IPS DF 6.9 (cell line): ENCODE measurements at regions not wholly inside any gene's neighbourhood (a gene's known extent, or its start where the extent isn't known, plus 50 kb on each side); places are given as distances from the start of the nearest gene placed in this dataset.

Experiments used
- DNase-seq: peaks from one replicate; pipeline ENCODE4 v3.0.0-alpha.2; 2013; ENCODE audit warnings: low read depth, low spot score
- H3K27ac ChIP-seq: one replicate; pipeline ENCODE4 v1.5.1; 2013; ENCODE audit warnings: low read length, control low read depth
- H3K27me3 ChIP-seq: 2 replicates; pipeline ENCODE4 v1.6.1; 2013; ENCODE audit warnings: mild to moderate bottlenecking, low read length; ENCODE audit not compliant: control insufficient read depth, insufficient read depth
- H3K36me3 ChIP-seq: 2 replicates; pipeline ENCODE4 v1.6.1; 2013; ENCODE audit warnings: low read length; ENCODE audit not compliant: control insufficient read depth, insufficient read depth
- H3K4me1 ChIP-seq: 2 replicates; pipeline ENCODE4 v1.6.1; 2013; ENCODE audit warnings: low read length; ENCODE audit not compliant: control insufficient read depth, insufficient read depth
- H3K4me3 ChIP-seq: 2 replicates; pipeline ENCODE4 v1.5.1; 2013; ENCODE audit warnings: mild to moderate bottlenecking, low read length
- H3K9me3 ChIP-seq: 2 replicates; pipeline ENCODE4 v1.6.1; 2013; ENCODE audit warnings: low read length, inconsistent platforms; ENCODE audit not compliant: control insufficient read depth, insufficient read depth
- WGBS: extraction: QIAGEN DNeasy Blood & Tissue Kit; methylation state at CpG from one replicate; pipeline ENCODE4 v1.1.7; 2013; ENCODE audit warnings: mixed read lengths, missing lambda C conversion rate; ENCODE audit not compliant: insufficient read length, insufficient coverage; 5-methylcytosine and 5-hydroxymethylcytosine counted together

DNA sequence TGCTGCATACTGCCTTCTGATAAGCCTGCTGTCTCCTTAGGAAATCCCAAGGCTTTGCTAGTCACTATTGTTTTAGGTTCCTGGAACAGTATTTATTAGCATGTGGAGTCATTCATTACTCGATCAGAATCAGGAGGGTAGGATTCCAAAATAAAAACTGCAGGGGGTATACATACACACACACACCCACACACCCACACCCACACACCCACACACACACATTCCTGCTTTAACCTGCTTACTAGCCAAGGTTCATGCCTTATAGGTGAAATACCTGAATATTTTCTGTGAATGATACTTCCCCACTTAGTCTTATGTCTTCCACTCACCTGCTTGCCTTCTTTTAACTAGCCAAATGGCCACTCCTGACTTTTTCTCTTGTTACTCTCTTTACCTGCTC lies 325.1 kb downstream of the ADGRL2 start:
- Histone ChIP-seq H3K4me1 (no peaks in the 10 kb centered on the region; the same call in 1 of the 2 replicates), H3K9me3 (no peaks in the 10 kb centered on the region), H3K27ac (no peak overlapping the region), H3K4me3 (no peak overlapping the region), H3K27me3 (no peaks in the 10 kb centered on the region), H3K36me3 (no peaks in the 10 kb centered on the region)
- DNase-seq: no peak
- no CpG with 5 or more reads among the region's 1 CpG for WGBS

GRCh38 chr1:82125119-82125518 lies 324.4 kb downstream of the ADGRL2 start:
- Histone ChIP-seq H3K4me1 (no peaks in the 10 kb centered on the region; the same call in 1 of the 2 replicates), H3K9me3 (no peaks in the 10 kb centered on the region), H3K27ac (no peak overlapping the region), H3K4me3 (no peak overlapping the region), H3K27me3 (no peaks in the 10 kb centered on the region), H3K36me3 (no peaks in the 10 kb centered on the region)
- WGBS: no CpG with 5 or more reads among the region's 3 CpGs
- DNase-seq: no peak

DNA sequence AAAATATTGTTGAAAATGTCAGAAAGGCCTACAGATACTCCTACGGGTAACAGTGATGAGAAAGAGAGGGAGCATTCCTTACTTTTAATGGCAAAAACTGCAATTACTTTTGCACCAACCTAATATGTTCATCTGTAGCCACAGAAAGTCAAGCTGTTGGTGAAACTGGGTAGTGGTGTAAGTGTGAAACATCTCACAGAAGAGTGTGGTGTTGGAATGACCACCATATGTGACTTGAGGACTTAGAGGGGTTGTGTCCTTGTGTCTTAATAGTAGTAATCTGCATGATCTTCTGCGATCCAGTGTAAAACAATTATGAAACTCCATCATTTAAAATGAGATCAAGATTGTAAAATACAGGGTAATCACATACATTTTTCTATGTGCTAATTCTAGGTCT lies 320.7 kb downstream of the ADGRL2 start:
- no peaks in the 10 kb centered on the region for H3K36me3 ChIP-seq
- no peak overlapping the region for H3K4me3 ChIP-seq
- DNase-seq: no peak
- no peak overlapping the region for H3K27ac ChIP-seq
- H3K9me3 ChIP-seq: no peaks in the 10 kb centered on the region
- no peaks in the 10 kb centered on the region; the same call in 1 of the 2 replicates for H3K4me1 ChIP-seq
- no CpG with 5 or more reads among the region's 2 CpGs for WGBS
- no peaks in the 10 kb centered on the region for H3K27me3 ChIP-seq

- DNase-seq: no peak
- Histone ChIP-seq H3K9me3 (no peaks in the 10 kb centered on the region), H3K4me3 (no peak overlapping the region), H3K27me3 (no peaks in the 10 kb centered on the region), H3K36me3 (no peaks in the 10 kb centered on the region), H3K27ac (no peak overlapping the region), H3K4me1 (no peaks in the 10 kb centered on the region)
- 100% methylated on average over 1 of the region's 7 CpGs for WGBS
These were observed 315.4 kb downstream of the ADGRL2 start for GRCh38 chr1:82116105-82116504.

DNA sequence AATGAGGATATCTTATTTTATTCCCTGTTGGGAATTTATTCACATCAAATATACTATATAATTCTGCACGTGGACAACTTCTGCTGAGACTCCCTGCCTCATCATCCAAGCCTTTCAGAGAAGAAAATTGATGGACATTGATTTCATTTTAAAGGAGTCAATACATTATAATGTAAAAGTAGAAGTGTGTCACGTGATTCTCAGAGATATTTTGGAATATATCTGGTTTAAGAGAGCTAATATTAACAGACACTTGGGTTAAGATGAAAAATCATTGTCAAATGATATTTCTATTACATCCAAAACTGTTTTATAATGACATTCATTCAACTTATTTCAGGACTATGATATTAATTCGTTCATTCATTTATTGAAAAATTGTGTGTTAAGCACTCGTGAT lies 314.2 kb downstream of the ADGRL2 start:
- H3K27ac ChIP-seq: no peak overlapping the region
- no peak for DNase-seq
- no CpG with 5 or more reads among the region's 4 CpGs for WGBS
- no peaks in the 10 kb centered on the region for H3K9me3 ChIP-seq
- no peaks in the 10 kb centered on the region for H3K4me1 ChIP-seq
- no peaks in the 10 kb centered on the region for H3K27me3 ChIP-seq
- H3K36me3 ChIP-seq: no peaks in the 10 kb centered on the region
- no peak overlapping the region for H3K4me3 ChIP-seq

GRCh38 chr1:82110366-82111254 lies 309.9 kb downstream of the ADGRL2 start:
- DNase-seq: no peak
- H3K4me1 ChIP-seq: no peaks in the 10 kb centered on the region
- no CpG with 5 or more reads among the region's 4 CpGs for WGBS

GRCh38 chr1:82108843-82109242 lies 308.1 kb downstream of the ADGRL2 start:
- Histone ChIP-seq H3K27me3 (no peaks in the 10 kb centered on the region), H3K4me3 (no peak overlapping the region), H3K9me3 (no peaks in the 10 kb centered on the region), H3K27ac (no peak overlapping the region), H3K4me1 (no peaks in the 10 kb centered on the region), H3K36me3 (no peaks in the 10 kb centered on the region)
- DNase-seq: no peak
- no CpG with 5 or more reads among the region's 3 CpGs for WGBS

More at GRCh38 chr1:82110366-82111254, 309.9 kb downstream of the ADGRL2 start:
- no peak overlapping the region for H3K27ac ChIP-seq
- no peaks in the 10 kb centered on the region for H3K27me3 ChIP-seq
- no peaks in the 10 kb centered on the region for H3K9me3 ChIP-seq
- no peak overlapping the region for H3K4me3 ChIP-seq
- no peaks in the 10 kb centered on the region for H3K36me3 ChIP-seq

DNA sequence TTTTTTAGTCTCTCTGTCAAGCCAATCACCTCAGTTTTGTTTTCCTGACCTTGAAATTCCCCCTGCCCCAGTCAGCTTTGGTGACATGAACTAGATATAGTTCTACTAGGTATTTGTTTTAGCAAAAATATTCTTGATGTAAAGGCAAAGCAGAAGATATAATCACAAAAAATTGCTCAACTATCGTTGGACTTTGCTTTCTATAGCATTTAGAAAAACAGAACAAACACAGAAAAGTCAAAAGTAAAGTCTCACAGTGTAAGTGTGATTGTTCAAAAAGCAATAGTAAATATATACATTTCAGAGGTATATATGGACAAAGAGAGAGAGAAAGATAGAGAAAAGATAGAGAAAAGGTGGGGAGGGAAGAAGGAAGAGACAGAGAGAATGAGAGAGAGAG lies 305.9 kb downstream of the ADGRL2 start:
- Histone ChIP-seq H3K4me3 (no peak overlapping the region), H3K27ac (no peak overlapping the region), H3K36me3 (no peaks in the 10 kb centered on the region), H3K9me3 (no peaks in the 10 kb centered on the region), H3K27me3 (no peaks in the 10 kb centered on the region), H3K4me1 (no peaks in the 10 kb centered on the region)
- no peak for DNase-seq
- WGBS: no CpG with 5 or more reads among the region's 1 CpG

DNA sequence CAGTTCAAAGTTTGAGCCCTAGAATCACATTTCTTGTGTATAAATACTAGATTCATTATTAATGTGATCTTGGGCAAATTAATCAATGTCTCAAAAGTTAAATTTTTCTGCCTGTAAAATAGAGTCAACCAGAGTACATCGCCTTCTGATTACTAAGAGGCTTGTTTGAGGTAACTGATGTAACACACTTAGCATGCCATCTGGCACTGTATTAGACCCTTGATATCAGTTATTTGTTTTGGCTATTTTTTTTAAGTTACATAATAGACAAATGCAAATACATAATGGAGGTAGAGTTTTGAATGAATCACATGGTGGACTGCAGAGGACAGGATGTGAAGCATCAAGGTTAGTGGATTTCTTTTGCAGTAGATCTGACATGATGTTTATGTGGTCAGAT lies 298.4 kb downstream of the ADGRL2 start:
- H3K9me3 ChIP-seq: no peaks in the 10 kb centered on the region
- no CpG with 5 or more reads among the region's 1 CpG for whole genome bisulfite sequencing
- no peaks in the 10 kb centered on the region for H3K36me3 ChIP-seq
- no peaks in the 10 kb centered on the region for H3K27me3 ChIP-seq
- H3K4me1 ChIP-seq: no peaks in the 10 kb centered on the region
- no peak for DNase-seq
- no peak overlapping the region for H3K4me3 ChIP-seq
- H3K27ac ChIP-seq: no peak overlapping the region

DNA sequence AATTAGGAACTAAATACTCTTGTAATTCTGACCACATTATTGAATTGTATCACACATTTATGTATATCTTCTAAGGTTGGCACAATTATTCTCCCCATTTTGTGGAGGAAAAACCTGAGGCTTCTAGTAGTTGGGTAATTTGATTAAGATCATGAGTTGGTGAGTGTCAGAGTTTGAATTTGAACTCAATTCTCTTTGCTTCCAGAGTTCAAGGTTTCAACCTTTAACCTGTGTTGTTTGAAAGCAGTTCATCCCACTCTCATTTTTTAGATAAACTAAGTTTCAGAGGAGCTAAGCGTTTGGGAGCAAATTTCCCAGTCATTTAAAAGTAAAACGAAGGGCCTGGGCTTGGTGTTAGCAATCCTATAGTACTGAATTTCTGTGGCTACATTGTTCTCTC lies 293.4 kb downstream of the ADGRL2 start:
- H3K4me3 ChIP-seq: no peak overlapping the region
- no peaks in the 10 kb centered on the region for H3K27me3 ChIP-seq
- DNase-seq: no peak
- WGBS: no CpG with 5 or more reads among the region's 2 CpGs
- H3K9me3 ChIP-seq: no peaks in the 10 kb centered on the region
- H3K4me1 ChIP-seq: no peaks in the 10 kb centered on the region
- no peak overlapping the region for H3K27ac ChIP-seq
- H3K36me3 ChIP-seq: no peaks in the 10 kb centered on the region

DNA sequence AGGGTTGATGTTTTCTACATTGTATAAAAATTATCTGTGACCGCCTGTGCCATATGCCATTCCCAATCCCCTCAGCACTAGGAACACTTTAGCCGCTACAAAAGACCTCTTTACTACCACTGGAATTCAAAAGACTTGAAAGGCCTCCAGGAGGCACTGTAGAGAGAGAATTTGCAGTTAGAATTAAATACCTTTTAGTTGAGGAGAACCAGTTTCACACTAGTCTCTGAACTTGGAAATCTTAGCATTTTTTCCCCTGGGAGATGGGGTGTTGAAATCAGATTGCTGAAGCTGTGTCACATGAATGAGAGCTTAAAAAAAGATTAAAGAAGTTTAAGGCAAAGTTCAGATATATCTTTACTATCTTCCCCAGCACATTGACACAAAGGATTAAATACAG lies 291.0 kb downstream of the ADGRL2 start:
- Histone ChIP-seq H3K27me3 (no peaks in the 10 kb centered on the region), H3K36me3 (no peaks in the 10 kb centered on the region), H3K4me1 (no peaks in the 10 kb centered on the region), H3K9me3 (no peaks in the 10 kb centered on the region), H3K4me3 (no peak overlapping the region), H3K27ac (no peak overlapping the region)
- no peak for DNase-seq
- WGBS: no CpG with 5 or more reads among the region's 2 CpGs
